Mucosa of descending colon (tissue), 3 donors: ENCODE measurements at regions not wholly inside any gene's neighbourhood (a gene's known extent, or its start where the extent isn't known, plus 50 kb on each side); places are given as distances from the start of the nearest gene placed in this dataset.

ENCODE experiments used
- ATAC-seq: fragments of 200-7000 bp; cut with Tn5 transposase; one replicate; pipeline ENCODE4 v1.9.1; 2020; ENCODE audit warnings: mild to moderate bottlenecking, moderate library complexity
- DNase-seq, 3 donors: peaks; one replicate each; pipeline ENCODE4 v3.0.0-alpha.2; 2020
- H3K36me3 ChIP-seq: fragments of 200-600 bp; one replicate; pipeline ENCODE4 v1.8.0; 2021; ENCODE audit warnings: low read depth, mild to moderate bottlenecking
- H3K4me1 ChIP-seq: fragments of 200-600 bp; one replicate; pipeline ENCODE4 v1.8.0; 2021; ENCODE audit warnings: low read depth, mild to moderate bottlenecking
- H3K4me3 ChIP-seq: fragments of 200-600 bp; one replicate; pipeline ENCODE4 v1.8.0; 2021; ENCODE audit warnings: mild to moderate bottlenecking
- H3K9me3 ChIP-seq: fragments of 200-600 bp; one replicate; pipeline ENCODE4 v1.8.0; 2021; ENCODE audit warnings: mild to moderate bottlenecking
- CTCF ChIP-seq: fragments of 200-600 bp; IDR thresholded peaks from one replicate; pipeline ENCODE4 v1.8.0; 2022; ENCODE audit warnings: antibody characterized with exemption, mild to moderate bottlenecking
- intact Hi-C, 2 donors: fragments of 100-400 bp; cut with DNase I in 1 of 2; cut with micrococcal nuclease in 1 of 2; formaldehyde crosslinking; loops; one replicate each; pipeline versions ENCODE4 v1.11.0 to v1.11.1; 2022; cut with DNase I, micrococcal nuclease
- donor health status: DM: no; HTN: no; CAD: no; lungs with moderate emphysema.
- donor health status: DM: no; HTN: no; CAD: no.
- donor health status: DM: no; HTN: yes; CAD: no.

- no peak for DNase-seq
- Histone ChIP-seq H3K4me3 (no peak overlapping the region), H3K36me3 (no peaks in the 10 kb centered on the region), H3K9me3 (no peaks in the 10 kb centered on the region), H3K4me1 (no peaks in the 10 kb centered on the region)
- no peak for TF ChIP-seq CTCF
- intact Hi-C loops = no loop called here
- no peak for ATAC-seq
Measured at GRCh38 chrY:15559169-15559568, 1034.8 kb downstream of the NLGN4Y start.

GRCh38 chrY:15560840-15561239, 1036.5 kb downstream of the NLGN4Y start:
- DNase-seq (no peak), ATAC-seq (no peak)
- Histone ChIP-seq H3K4me1 (no peaks in the 10 kb centered on the region), H3K9me3 (no peaks in the 10 kb centered on the region), H3K36me3 (no peaks in the 10 kb centered on the region), H3K4me3 (no peak overlapping the region)
- intact Hi-C loops = no loop called here
- no peak for TF ChIP-seq CTCF

GRCh38 chrY:15561501-15562289, 1037.4 kb downstream of the NLGN4Y start:
- H3K4me1 ChIP-seq = no peaks in the 10 kb centered on the region
- intact Hi-C loops = no loop called here
- TF ChIP-seq CTCF = no peak
- ATAC-seq (no peak), DNase-seq (no peak)
- no peak overlapping the region for H3K4me3 ChIP-seq
- no peaks in the 10 kb centered on the region for H3K36me3 ChIP-seq
- no peaks in the 10 kb centered on the region for H3K9me3 ChIP-seq

- Histone ChIP-seq H3K4me3 (no peak overlapping the region), H3K4me1 (no peaks in the 10 kb centered on the region)
- intact Hi-C loops = no loop called here
Measured at GRCh38 chrY:15577886-15578285, 1053.6 kb downstream of the NLGN4Y start.

GRCh38 chrY:15578761-15579160, 1054.4 kb downstream of the NLGN4Y start:
- TF ChIP-seq CTCF = no peak
- no peak overlapping the region for H3K4me3 ChIP-seq
- H3K9me3 ChIP-seq = no peaks in the 10 kb centered on the region
- intact Hi-C loops = no loop called here
- H3K4me1 ChIP-seq = no peaks in the 10 kb centered on the region
- ATAC-seq (no peak), DNase-seq (no peak)
- H3K36me3 ChIP-seq = no peaks in the 10 kb centered on the region

More at GRCh38 chrY:15577886-15578285, 1053.6 kb downstream of the NLGN4Y start:
- no peak for ATAC-seq
- no peak for DNase-seq
- Histone ChIP-seq H3K36me3 (no peaks in the 10 kb centered on the region), H3K9me3 (no peaks in the 10 kb centered on the region)
- TF ChIP-seq CTCF = no peak
